Tongue (tissue), 2 donors: ENCODE measurements at regions not wholly inside any gene's neighbourhood (a gene's known extent, or its start where the extent isn't known, plus 50 kb on each side); places are given as distances from the start of the nearest gene placed in this dataset. TPM values are rescaled to one million over a fixed set of nuclear protein-coding genes. Genes with fewer than 3 reads are reported as not detected.
A peak's percentile ranks its signal among the peaks of the same experiment; 100 is the strongest.

Experiments used
- DNase-seq: peaks from one replicate; pipeline ENCODE4 v3.0.0-alpha.2; 2015
- small RNA-seq: library from RNA; depleted of rRNA; stranded (forward); fragments of <200 nt; gene quantifications from one replicate; pipeline ENCODE3, GENCODE V24; 2014; ENCODE audit warnings: low replicate concordance

- DNase-seq = no peak
These were observed 59.1 kb upstream of the UMPS start for GRCh38 chr3:124671106-124671505.

- DNase-seq = no peak
These were observed 55.9 kb upstream of the UMPS start for GRCh38 chr3:124674336-124674735.

GRCh38 chr3:124676236-124676635 lies 54.0 kb upstream of the UMPS start:
- no peak for DNase-seq

GRCh38 chr3:124679048-124679638 lies 51.1 kb upstream of the UMPS start:
- DNase-seq = no peak

Small RNA genes in the stretch of these regions (small RNA-seq; reads per million reads assigned to genes)
- gene MIR5002 (0.23 reads per million, percentile 35 among the genes with 10 or more reads in this experiment), gene MIR6083 (not detected), gene RNU6-143P (not detected)
